K562 (cell line): ENCODE measurements at regions not wholly inside any gene's neighbourhood (a gene's known extent, or its start where the extent isn't known, plus 50 kb on each side); places are given as distances from the start of the nearest gene placed in this dataset.

Experiments used
- ARID1B ChIP-seq: fragments of 450-650 bp; IDR thresholded peaks from 2 replicates; pipeline ENCODE4 v1.6.1; 2016; ENCODE audit warnings: antibody characterized with exemption, mild to moderate bottlenecking, inconsistent platforms
- ATF1 ChIP-seq, 2 experiments: fragments of 450-650 bp in 1 of 2; IDR thresholded peaks; 2 replicates each; pipeline ENCODE4 v1.6.1; 2016; ENCODE audit warnings: missing compliant biosample characterization in 1 of 2, missing genetic modification characterization in 1 of 2
- BRD4 ChIP-seq: fragments of 200-600 bp; sonication (generic); IDR thresholded peaks from 2 replicates; pipeline ENCODE4 v1.6.1; 2017; ENCODE audit warnings: inconsistent platforms
- CBX3 ChIP-seq, 2 experiments: IDR thresholded peaks; 1 replicate in 1 of 2; 2 replicates in 1 of 2; pipeline ENCODE4 v1.6.1; 2012; ENCODE audit warnings: inconsistent platforms in 2 of 2, low read length in 2 of 2, borderline replicate concordance in 1 of 2, control low read depth in 1 of 2
- CREM ChIP-seq: IDR thresholded peaks from 2 replicates; pipeline ENCODE4 v1.6.1; 2014; ENCODE audit warnings: antibody characterized with exemption, low read depth
- E2F3 ChIP-seq: fragments of 250-450 bp; sonication (Bioruptor Pico); IDR thresholded peaks from 2 replicates; pipeline ENCODE4 v1.4.0; 2020; ENCODE audit warnings: mild to moderate bottlenecking
- EP300 ChIP-seq: IDR thresholded peaks from 2 replicates; pipeline ENCODE4 v1.6.1; 2012; ENCODE audit warnings: low read length, improper control_type of control experiment
- FOXK2 ChIP-seq, 2 experiments: fragments of 450-650 bp; IDR thresholded peaks in 1 of 2; conservative IDR thresholded peaks in 1 of 2; 2 replicates each; pipeline ENCODE4 v1.6.1; 2016; ENCODE audit warnings: low read depth in 2 of 2, mild to moderate bottlenecking in 1 of 2
- FOXM1 ChIP-seq, 2 experiments: fragments of 450-650 bp in 1 of 2; sonication (generic) in 1 of 2; formaldehyde crosslinking in 1 of 2; IDR thresholded peaks; 2 replicates each; pipeline versions ENCODE4 v1.6.1 to v1.9.0; 2017 to 2022; ENCODE audit warnings: low read depth in 2 of 2, mild to moderate bottlenecking in 2 of 2, missing genetic modification reagents in 1 of 2, moderate library complexity in 1 of 2
- HINFP ChIP-seq: fragments of 450-650 bp; conservative IDR thresholded peaks from 2 replicates; pipeline ENCODE4 v1.6.1; 2016; ENCODE audit warnings: missing genetic modification characterization, low read depth, mild to moderate bottlenecking, control low read depth, missing compliant biosample characterization
- JUND ChIP-seq, 2 experiments: IDR thresholded peaks; 2 replicates in 1 of 2; 3 replicates in 1 of 2; pipeline ENCODE4 v1.6.1; 2011; ENCODE audit warnings: borderline replicate concordance in 2 of 2, low read depth in 2 of 2, low read length in 2 of 2, improper control_type of control experiment in 1 of 2, missing biosample characterization in 1 of 2, missing genetic modification characterization in 1 of 2, missing genetic modification reagents in 1 of 2
- MEIS2 ChIP-seq: fragments of 450-650 bp; IDR thresholded peaks from 2 replicates; pipeline ENCODE4 v1.6.1; 2014; ENCODE audit warnings: mild to moderate bottlenecking; ENCODE audit not compliant: partially characterized antibody
- PKNOX1 ChIP-seq: fragments of 450-650 bp; IDR thresholded peaks from 2 replicates; pipeline ENCODE4 v1.6.1; 2016
- POLR3G ChIP-seq: IDR thresholded peaks from 2 replicates; pipeline ENCODE4 v1.6.1; 2011; ENCODE audit not compliant: insufficient read length, insufficient replicate concordance; ENCODE audit errors: extremely low read depth
- SMARCE1 ChIP-seq: fragments of 450-650 bp; IDR thresholded peaks from 2 replicates; pipeline ENCODE4 v1.7.1; 2016; ENCODE audit warnings: mild to moderate bottlenecking
- SOX6 ChIP-seq: fragments of 450-650 bp; IDR thresholded peaks from 2 replicates; pipeline ENCODE4 v1.6.1; 2014; ENCODE audit warnings: mild to moderate bottlenecking
- SPI1 ChIP-seq: IDR thresholded peaks from 2 replicates; pipeline ENCODE4 v1.6.1; 2011; ENCODE audit warnings: low read depth, low read length, control low read depth, borderline replicate concordance
- ZFP36 ChIP-seq: fragments of 150-350 bp; IDR thresholded peaks from 2 replicates; pipeline ENCODE4 v1.6.1; 2018; ENCODE audit warnings: low read length, low read depth; ENCODE audit not compliant: partially characterized antibody
- ZNF282 ChIP-seq: sonication (generic); formaldehyde crosslinking; IDR thresholded peaks from 2 replicates; pipeline ENCODE4 v1.8.1; 2023; ENCODE audit warnings: missing genetic modification reagents
- ZNF436 ChIP-seq: fragments of 250-450, 450-650 bp; sonication (Bioruptor Pico); formaldehyde crosslinking; IDR thresholded peaks from 2 replicates; pipeline ENCODE4 v1.7.0; 2020; ENCODE audit warnings: mild to moderate bottlenecking

GRCh38 chr7:106723398-106723797, 62.4 kb upstream of the CCDC71L start (continued):
- no peak for TF ChIP-seq HINFP (tag)
- no peak for TF ChIP-seq ATF1 (CRISPR knock-in tag; IDR thresholded peaks at IDR 0.05)
- TF ChIP-seq ATF1 (tag; IDR thresholded peaks at IDR 0.05) = peak; percentile 27; the same call in 1 of the 2 replicates
- TF ChIP-seq SPI1 = no peak
- no peak for TF ChIP-seq BRD4
- peak; percentile 46 for TF ChIP-seq PKNOX1
- TF ChIP-seq SOX6 = peak; percentile 97
- TF ChIP-seq CREM = peak; percentile 28; the same call in 1 of the 2 replicates
- no peak for TF ChIP-seq ZNF436 (CRISPR knock-in tag)
- peak; percentile 48; the same call in 1 of the 2 replicates for TF ChIP-seq SMARCE1
- peak; percentile 34 for TF ChIP-seq EP300
- TF ChIP-seq ARID1B = peak; percentile 56
- TF ChIP-seq MEIS2 = peak; percentile 75
- no peak for TF ChIP-seq POLR3G
- no peak for TF ChIP-seq E2F3 (CRISPR knock-in tag)
- TF ChIP-seq JUND (IDR thresholded peaks at IDR 0.05; ENCODE audit: borderline replicate concordance, low read depth, low read length) = peak; percentile 4; the same call in 1 of the 2 replicates
- no peak; the same call in 2 of the 3 replicates for TF ChIP-seq JUND (tag; IDR thresholded peaks at IDR 0.05; ENCODE audit: borderline replicate concordance, low read depth, low read length)
- no peak for TF ChIP-seq ZNF282 (CRISPR knock-in tag)
- peak; percentile 12; the same call in 1 of the 2 replicates for TF ChIP-seq FOXM1 (IDR thresholded peaks at IDR 0.05; ENCODE audit: low read depth)
- no peak for TF ChIP-seq FOXM1 (CRISPR knock-in tag; IDR thresholded peaks at IDR 0.05; ENCODE audit: low read depth)
- TF ChIP-seq CBX3 (IDR thresholded peaks at IDR 0.05; ENCODE audit: borderline replicate concordance in 1 of 2, low read length in 2 of 2) = no peak
- TF ChIP-seq ZFP36 = no peak
- 0 out of 4 replicates have a peak, but pooled peaks of 1 of the 2 experiments have one; percentile 19 for TF ChIP-seq FOXK2 (conservative IDR thresholded peaks at IDR 0.05 in 1 of 2, IDR thresholded peaks at IDR 0.05 in 1 of 2; ENCODE audit: low read depth in 2 of 2)
